ENCODE measurements at regions not wholly inside any gene's neighbourhood (a gene's known extent, or its start where the extent isn't known, plus 50 kb on each side); places are given as distances from the start of the nearest gene placed in this dataset.

DNA sequence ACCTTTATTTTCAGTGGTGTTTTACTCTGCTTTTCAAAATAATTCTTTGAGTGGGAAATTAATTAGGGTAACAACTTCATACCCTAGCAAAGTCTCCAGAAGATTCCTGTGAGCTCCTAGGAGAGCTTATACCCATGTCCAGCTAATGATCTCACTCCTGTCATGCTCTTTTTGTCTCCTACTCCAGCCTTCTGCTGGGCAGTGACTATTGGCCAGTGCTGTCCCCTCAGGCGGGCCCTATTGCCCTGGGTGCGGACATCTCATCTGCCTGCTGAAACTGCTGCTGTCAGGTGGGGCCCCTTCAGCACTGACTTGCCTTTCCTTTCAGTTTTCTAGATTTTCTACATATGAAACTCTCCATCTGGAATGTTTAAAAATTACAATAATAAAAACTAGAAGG lies 80.3 kb downstream of the EBLN1 start:
- TF ChIP-seq ZFX (IDR thresholded peaks at IDR 0.05; ENCODE audit: borderline replicate concordance) (no peak), CTCF (IDR thresholded peaks at IDR 0.05) (no peak)
